Calu3 (cell line): ENCODE measurements at regions not wholly inside any gene's neighbourhood (a gene's known extent, or its start where the extent isn't known, plus 50 kb on each side); places are given as distances from the start of the nearest gene placed in this dataset.

Source experiments
- BruUV-seq: library from RNA; stranded (reverse); fragments of 400-500 nt; replicated peaks from 2 replicates; lab custom pipeline; 2021; lab: Mats Ljungman, UMichigan
- CTCF ChIA-PET: fragments of 300-600 bp; sonication (Branson Sonifier 250); formaldehyde crosslinking; loops from one replicate; lab custom pipeline; 2022; ENCODE audit warnings: antibody characterized with exemption; lab: Charles Lee
- DNase-seq: peaks from one replicate; pipeline ENCODE4 v3.0.0; 2022
- H3K27ac Mint-ChIP-seq: one replicate; pipeline ENCODE4 v1.8.0; 2022; ENCODE audit warnings: mixed read lengths; ENCODE audit not compliant: unreplicated experiment
- H3K27me3 Mint-ChIP-seq: one replicate; pipeline ENCODE4 v1.8.0; 2022; ENCODE audit warnings: mixed read lengths; ENCODE audit not compliant: unreplicated experiment
- H3K36me3 Mint-ChIP-seq: one replicate; pipeline ENCODE4 v1.8.0; 2022; ENCODE audit warnings: mild to moderate bottlenecking, moderate library complexity, mixed read lengths; ENCODE audit not compliant: insufficient read depth, unreplicated experiment
- H3K4me1 Mint-ChIP-seq: one replicate; pipeline ENCODE4 v1.8.0; 2022; ENCODE audit warnings: mild to moderate bottlenecking, low read depth, mixed read lengths; ENCODE audit not compliant: unreplicated experiment
- H3K4me3 Mint-ChIP-seq: one replicate; pipeline ENCODE4 v1.8.0; 2022; ENCODE audit warnings: mild to moderate bottlenecking, low read depth, moderate library complexity, mixed read lengths; ENCODE audit not compliant: unreplicated experiment
- H3K9me3 Mint-ChIP-seq: one replicate; pipeline ENCODE4 v1.8.0; 2022; ENCODE audit warnings: low read depth, mixed read lengths; ENCODE audit not compliant: unreplicated experiment
- intact Hi-C: fragments of 100-400 bp; cut with micrococcal nuclease; formaldehyde crosslinking; loops from one replicate; pipeline ENCODE4 v1.10.0; 2022; ENCODE audit not compliant: unreplicated experiment
- TF ChIP-seq, protein P1 (sequence below): fragments of 200-600 bp; IDR thresholded peaks from one replicate; pipeline ENCODE4 v1.8.0; 2022; ENCODE audit warnings: antibody characterized with exemption; ENCODE audit not compliant: unreplicated experiment

DNA sequence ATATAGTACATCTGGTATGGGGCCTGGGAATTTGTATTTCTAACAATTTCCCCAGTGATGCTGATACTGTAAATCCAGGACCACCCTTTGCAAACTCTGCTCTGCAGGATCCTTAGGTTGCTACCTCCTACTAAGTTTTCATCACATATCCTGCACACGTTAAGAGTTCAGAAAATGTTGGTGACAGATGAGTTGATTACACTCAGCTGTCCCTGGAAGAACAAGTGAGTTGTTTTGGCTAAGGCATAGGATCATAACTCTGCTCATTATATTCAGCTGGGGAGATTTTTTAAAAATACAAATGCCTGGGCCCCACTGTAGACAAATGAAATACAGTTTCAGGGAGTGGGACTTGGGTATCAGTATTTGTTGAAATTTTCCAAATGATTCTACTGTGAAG, 274.6 kb upstream of the HABP2 start:
- BruUV-seq, result no TSS peak
- intact Hi-C loops, result no loop called here
- DNase-seq, result no peak
- Mint-ChIP-seq H3K4me3 (no peak overlapping the region), H3K36me3 (no peaks in the 10 kb centered on the region), H3K9me3 (no peaks in the 10 kb centered on the region), H3K27me3 (peaks cover 37% of the 10 kb centered on the region), H3K4me1 (no peaks in the 10 kb centered on the region), H3K27ac (no peak overlapping the region)
- CTCF ChIA-PET, result no interaction called here
- TF ChIP-seq, protein P1, sequence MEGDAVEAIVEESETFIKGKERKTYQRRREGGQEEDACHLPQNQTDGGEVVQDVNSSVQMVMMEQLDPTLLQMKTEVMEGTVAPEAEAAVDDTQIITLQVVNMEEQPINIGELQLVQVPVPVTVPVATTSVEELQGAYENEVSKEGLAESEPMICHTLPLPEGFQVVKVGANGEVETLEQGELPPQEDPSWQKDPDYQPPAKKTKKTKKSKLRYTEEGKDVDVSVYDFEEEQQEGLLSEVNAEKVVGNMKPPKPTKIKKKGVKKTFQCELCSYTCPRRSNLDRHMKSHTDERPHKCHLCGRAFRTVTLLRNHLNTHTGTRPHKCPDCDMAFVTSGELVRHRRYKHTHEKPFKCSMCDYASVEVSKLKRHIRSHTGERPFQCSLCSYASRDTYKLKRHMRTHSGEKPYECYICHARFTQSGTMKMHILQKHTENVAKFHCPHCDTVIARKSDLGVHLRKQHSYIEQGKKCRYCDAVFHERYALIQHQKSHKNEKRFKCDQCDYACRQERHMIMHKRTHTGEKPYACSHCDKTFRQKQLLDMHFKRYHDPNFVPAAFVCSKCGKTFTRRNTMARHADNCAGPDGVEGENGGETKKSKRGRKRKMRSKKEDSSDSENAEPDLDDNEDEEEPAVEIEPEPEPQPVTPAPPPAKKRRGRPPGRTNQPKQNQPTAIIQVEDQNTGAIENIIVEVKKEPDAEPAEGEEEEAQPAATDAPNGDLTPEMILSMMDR, result no peak

DNA sequence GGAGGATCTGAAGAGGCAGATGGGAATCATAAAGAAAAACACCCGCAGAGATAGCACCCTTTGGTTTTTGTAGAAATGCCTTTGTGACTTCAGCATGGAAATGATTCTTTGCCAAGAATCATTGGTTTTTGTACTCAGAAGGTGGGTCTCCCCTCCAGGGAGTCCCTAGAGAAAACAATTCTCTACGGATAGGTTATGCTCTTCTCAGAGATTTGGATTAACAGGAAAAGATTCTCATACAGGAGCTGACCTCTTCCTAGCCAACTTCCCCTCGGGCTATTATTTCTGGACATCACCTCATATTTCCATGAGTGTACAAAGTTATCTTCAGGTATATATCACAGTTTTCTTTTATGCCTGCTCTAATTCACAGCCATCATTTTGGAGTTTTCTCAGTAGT, 274.2 kb upstream of the HABP2 start:
- TF ChIP-seq, protein P1, result no peak
- H3K4me3 Mint-ChIP-seq, result no peak overlapping the region
- H3K36me3 Mint-ChIP-seq, result no peaks in the 10 kb centered on the region
- intact Hi-C loops, result no loop called here
- H3K4me1 Mint-ChIP-seq, result no peaks in the 10 kb centered on the region
- DNase-seq, result no peak
- CTCF ChIA-PET, result no interaction called here
- H3K27ac Mint-ChIP-seq, result no peak overlapping the region
- no TSS peak for BruUV-seq
- H3K9me3 Mint-ChIP-seq, result no peaks in the 10 kb centered on the region
- peaks cover 37% of the 10 kb centered on the region for H3K27me3 Mint-ChIP-seq

DNA sequence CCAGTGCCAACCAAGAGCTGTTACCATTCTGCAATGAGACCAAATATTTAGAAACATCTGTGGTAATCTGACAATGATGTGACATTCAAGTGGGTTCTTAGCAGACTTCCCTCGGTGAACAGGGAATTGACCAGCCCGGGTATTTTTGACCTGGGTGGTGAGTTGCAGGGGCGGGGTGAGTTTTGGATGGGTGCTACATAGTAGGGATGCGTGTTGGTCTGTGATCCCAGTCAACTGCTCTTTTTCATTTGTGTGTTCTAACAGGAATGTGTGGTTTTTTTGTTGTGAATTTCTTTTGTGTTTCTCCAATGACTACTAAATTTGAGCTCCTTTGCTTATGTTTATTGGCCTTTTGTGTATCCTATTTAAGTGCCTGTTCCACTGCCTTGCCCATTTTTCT, 273.6 kb upstream of the HABP2 start:
- DNase-seq, result no peak
- BruUV-seq, result no TSS peak
- Mint-ChIP-seq H3K4me3 (no peak overlapping the region), H3K9me3 (no peaks in the 10 kb centered on the region), H3K27ac (no peak overlapping the region), H3K36me3 (no peaks in the 10 kb centered on the region), H3K4me1 (no peaks in the 10 kb centered on the region), H3K27me3 (peaks cover 37% of the 10 kb centered on the region)
- intact Hi-C loops, result no loop called here
- CTCF ChIA-PET, result no interaction called here
- TF ChIP-seq, protein P1, result no peak

DNA sequence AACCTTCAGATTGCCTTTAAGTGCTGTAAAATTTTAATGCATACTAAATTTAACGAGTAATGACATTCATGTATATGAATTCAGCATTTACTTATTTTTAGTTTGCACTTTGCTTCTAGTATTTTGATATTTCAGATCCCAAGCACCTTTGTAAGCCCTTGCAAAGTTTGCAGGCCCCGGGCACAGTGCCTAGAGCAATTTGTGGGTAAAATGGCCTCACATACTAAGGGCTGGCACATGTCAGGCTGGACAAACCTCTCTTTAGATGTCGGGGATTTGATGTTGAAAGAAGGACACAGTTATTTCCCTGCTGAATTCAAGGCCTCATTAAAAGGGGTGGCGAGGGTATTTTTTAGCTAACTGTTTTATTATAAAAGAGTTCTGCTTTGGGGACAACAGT, 270.3 kb upstream of the HABP2 start:
- intact Hi-C loops, result no loop called here
- no peak overlapping the region for H3K27ac Mint-ChIP-seq
- DNase-seq, result no peak
- peaks cover 62% of the 10 kb centered on the region for H3K27me3 Mint-ChIP-seq
- BruUV-seq, result no TSS peak
- CTCF ChIA-PET, result no interaction called here
- no peaks in the 10 kb centered on the region for H3K9me3 Mint-ChIP-seq
- H3K4me3 Mint-ChIP-seq, result no peak overlapping the region
- TF ChIP-seq, protein P1, result no peak
- H3K36me3 Mint-ChIP-seq, result no peaks in the 10 kb centered on the region
- no peaks in the 10 kb centered on the region for H3K4me1 Mint-ChIP-seq
